ENCODE measurements at regions not wholly inside any gene's neighbourhood (a gene's known extent, or its start where the extent isn't known, plus 50 kb on each side); places are given as distances from the start of the nearest gene placed in this dataset.
A peak's percentile ranks its signal among the peaks of the same experiment; 100 is the strongest.

DNA sequence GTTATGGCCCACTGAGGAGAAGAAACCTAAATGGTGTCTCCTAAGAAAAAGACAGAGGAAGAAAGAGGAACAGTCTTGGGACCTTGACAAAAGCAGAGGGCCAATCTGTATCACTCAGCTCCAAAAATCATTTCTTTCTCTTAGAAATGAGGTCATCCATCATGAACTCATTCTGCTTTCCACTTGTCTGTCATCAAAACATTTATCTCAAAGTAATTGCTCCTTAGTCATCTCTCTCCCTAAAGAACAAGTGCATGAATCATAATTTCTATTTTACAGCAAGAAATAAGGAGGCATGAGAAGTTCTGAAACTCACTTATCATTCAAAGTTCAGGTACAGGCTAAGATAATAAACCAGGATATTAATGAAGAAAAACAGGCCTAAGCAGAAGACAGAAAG is 375.6 kb downstream of the KCNA4 start:
- H3K4me1 ChIP-seq (ENCODE audit: control insufficient read depth, extremely low read depth, insufficient read depth, low read length) = no peaks in the 10 kb centered on the region
- dilution Hi-C loops (cut with MboI; ENCODE audit: extremely low pct_ligation_motif_present, low sequenced_read_pairs) = no loop called here
- CTCF ChIA-PET = interaction anchor here (1.0 to 1.1 kb wide), 3 partner anchors 8 to 209 kb away, joined by 3 read pairs; no protein-coding TSS in a partner anchor

More for the DNA sequence above, 375.6 kb downstream of the KCNA4 start:
- Histone ChIP-seq H3K4me2 (ENCODE audit: insufficient read depth, low read length) (no peak overlapping the region), H3K9me1 (replicated peaks; ENCODE audit: control insufficient read depth, extremely low read depth, insufficient read depth, low read length) (no peaks in the 10 kb centered on the region), H3K4me3 (replicated peaks in 1 of 3; ENCODE audit: insufficient read depth in 1 of 3, low read depth in 1 of 3, low read length in 3 of 3) (no peak overlapping the region), H3K27me3 (ENCODE audit: control insufficient read depth in 2 of 2, insufficient read depth in 2 of 2, low read length in 2 of 2) (no peaks in the 10 kb centered on the region), H2AFZ (ENCODE audit: low read depth, low read length) (no peak overlapping the region), H3K9ac (replicated peaks; ENCODE audit: extremely low read depth, insufficient read depth, low read length) (no peak overlapping the region), H3K79me2 (ENCODE audit: control insufficient read depth, insufficient read depth, low read length) (no peaks in the 10 kb centered on the region), H4K20me1 (replicated peaks; ENCODE audit: control insufficient read depth, extremely low read depth, insufficient read depth, low read length) (no peaks in the 10 kb centered on the region), H3K36me3 (ENCODE audit: control insufficient read depth in 2 of 2, extremely low read depth in 1 of 2, insufficient read depth in 2 of 2, low read length in 2 of 2) (no peaks in the 10 kb centered on the region), H3K9me3 (replicated peaks; ENCODE audit: control insufficient read depth, insufficient read depth, low read length) (no peaks in the 10 kb centered on the region), H3K27ac (ENCODE audit: insufficient read depth, low read depth, low read length) (no peak overlapping the region)
- BruUV-seq (replicated peaks) = no TSS peak
- TF ChIP-seq FOS (IDR thresholded peaks at IDR 0.05; ENCODE audit: borderline replicate concordance, insufficient read depth, low read length) (no peak), JUN (IDR thresholded peaks at IDR 0.05; ENCODE audit: borderline replicate concordance, insufficient read depth, insufficient read length, low read depth) (no peak), POLR2A (IDR thresholded peaks at IDR 0.05; ENCODE audit: low read depth, low read length) (no peak), POLR2AphosphoS5 (IDR thresholded peaks at IDR 0.05; ENCODE audit: insufficient read depth, low read depth, low read length) (no peak), EZH2 (IDR thresholded peaks at IDR 0.05; ENCODE audit: borderline replicate concordance, low read depth, low read length, severe bottlenecking) (no peak), GATA2 (IDR thresholded peaks at IDR 0.05; ENCODE audit: insufficient read depth, insufficient read length, low read depth, low read length) (no peak), MYC (IDR thresholded peaks at IDR 0.05; ENCODE audit: low read depth, low read length) (no peak)
- TF ChIP-seq, protein P1, sequence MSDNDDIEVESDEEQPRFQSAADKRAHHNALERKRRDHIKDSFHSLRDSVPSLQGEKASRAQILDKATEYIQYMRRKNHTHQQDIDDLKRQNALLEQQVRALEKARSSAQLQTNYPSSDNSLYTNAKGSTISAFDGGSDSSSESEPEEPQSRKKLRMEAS (IDR thresholded peaks at IDR 0.05; ENCODE audit: insufficient read depth, insufficient read length) = no peak
- TF ChIP-seq, protein P2, sequence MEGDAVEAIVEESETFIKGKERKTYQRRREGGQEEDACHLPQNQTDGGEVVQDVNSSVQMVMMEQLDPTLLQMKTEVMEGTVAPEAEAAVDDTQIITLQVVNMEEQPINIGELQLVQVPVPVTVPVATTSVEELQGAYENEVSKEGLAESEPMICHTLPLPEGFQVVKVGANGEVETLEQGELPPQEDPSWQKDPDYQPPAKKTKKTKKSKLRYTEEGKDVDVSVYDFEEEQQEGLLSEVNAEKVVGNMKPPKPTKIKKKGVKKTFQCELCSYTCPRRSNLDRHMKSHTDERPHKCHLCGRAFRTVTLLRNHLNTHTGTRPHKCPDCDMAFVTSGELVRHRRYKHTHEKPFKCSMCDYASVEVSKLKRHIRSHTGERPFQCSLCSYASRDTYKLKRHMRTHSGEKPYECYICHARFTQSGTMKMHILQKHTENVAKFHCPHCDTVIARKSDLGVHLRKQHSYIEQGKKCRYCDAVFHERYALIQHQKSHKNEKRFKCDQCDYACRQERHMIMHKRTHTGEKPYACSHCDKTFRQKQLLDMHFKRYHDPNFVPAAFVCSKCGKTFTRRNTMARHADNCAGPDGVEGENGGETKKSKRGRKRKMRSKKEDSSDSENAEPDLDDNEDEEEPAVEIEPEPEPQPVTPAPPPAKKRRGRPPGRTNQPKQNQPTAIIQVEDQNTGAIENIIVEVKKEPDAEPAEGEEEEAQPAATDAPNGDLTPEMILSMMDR (IDR thresholded peaks at IDR 0.05; ENCODE audit: extremely low read depth in 1 of 2, insufficient read depth in 1 of 2, low read depth in 1 of 2, low read length in 2 of 2) = no peak
- POLR2A ChIA-PET = no interaction called here
- FAIRE-seq (no peak), DNase-seq (ENCODE audit: low read depth, low spot score) (peak; percentile 18)
- intact Hi-C loops (cut with micrococcal nuclease) = no loop called here
